ENCODE measurements at regions not wholly inside any gene's neighbourhood (a gene's known extent, or its start where the extent isn't known, plus 50 kb on each side); places are given as distances from the start of the nearest gene placed in this dataset.

DNA sequence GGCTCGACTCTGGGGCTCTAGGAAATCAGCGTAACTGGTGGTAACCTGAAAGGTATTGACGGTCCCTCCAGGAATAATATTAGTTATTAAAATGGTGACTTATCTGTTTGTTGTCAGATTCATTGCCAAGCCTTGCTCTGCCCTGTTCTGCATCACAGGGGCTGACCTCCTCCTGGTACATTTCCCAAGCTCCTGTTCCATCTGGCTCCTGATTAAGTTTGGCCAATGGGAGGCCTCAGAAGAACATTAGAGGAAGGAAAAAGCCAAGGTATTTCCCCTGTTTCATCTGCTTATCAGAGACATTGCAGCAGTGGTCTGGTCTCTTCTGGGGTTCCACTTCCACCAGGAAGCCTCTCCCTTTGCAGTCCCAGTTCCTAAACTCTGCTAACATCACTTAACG, 527.0 kb downstream of the TNS1 start:
- DNase-seq (ENCODE audit: low spot score): no peak
- intact Hi-C loops (cut with micrococcal nuclease; ENCODE audit: unreplicated experiment): no loop called here
- CTCF ChIA-PET: interaction anchor here (0.6 kb wide), 1 partner anchor 310 kb away, joined by 3 read pairs; no protein-coding TSS in a partner anchor
- POLR2A ChIA-PET (ENCODE audit: low non-redundant PET): no interaction called here
- no peak for TF ChIP-seq EZH2 (IDR thresholded peaks at IDR 0.05; ENCODE audit: borderline replicate concordance, low read depth, low read length, poor library complexity, severe bottlenecking)
- TF ChIP-seq, protein P1, sequence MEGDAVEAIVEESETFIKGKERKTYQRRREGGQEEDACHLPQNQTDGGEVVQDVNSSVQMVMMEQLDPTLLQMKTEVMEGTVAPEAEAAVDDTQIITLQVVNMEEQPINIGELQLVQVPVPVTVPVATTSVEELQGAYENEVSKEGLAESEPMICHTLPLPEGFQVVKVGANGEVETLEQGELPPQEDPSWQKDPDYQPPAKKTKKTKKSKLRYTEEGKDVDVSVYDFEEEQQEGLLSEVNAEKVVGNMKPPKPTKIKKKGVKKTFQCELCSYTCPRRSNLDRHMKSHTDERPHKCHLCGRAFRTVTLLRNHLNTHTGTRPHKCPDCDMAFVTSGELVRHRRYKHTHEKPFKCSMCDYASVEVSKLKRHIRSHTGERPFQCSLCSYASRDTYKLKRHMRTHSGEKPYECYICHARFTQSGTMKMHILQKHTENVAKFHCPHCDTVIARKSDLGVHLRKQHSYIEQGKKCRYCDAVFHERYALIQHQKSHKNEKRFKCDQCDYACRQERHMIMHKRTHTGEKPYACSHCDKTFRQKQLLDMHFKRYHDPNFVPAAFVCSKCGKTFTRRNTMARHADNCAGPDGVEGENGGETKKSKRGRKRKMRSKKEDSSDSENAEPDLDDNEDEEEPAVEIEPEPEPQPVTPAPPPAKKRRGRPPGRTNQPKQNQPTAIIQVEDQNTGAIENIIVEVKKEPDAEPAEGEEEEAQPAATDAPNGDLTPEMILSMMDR (conservative IDR thresholded peaks at IDR 0.05; ENCODE audit: low read depth, low read length): no peak
- no TSS peak for BruUV-seq (replicated peaks)
- H3K27me3 ChIP-seq (replicated peaks; ENCODE audit: insufficient read depth, low read depth, low read length, poor library complexity): no peaks in the 10 kb centered on the region
- no peak overlapping the region for H3K4me3 ChIP-seq (ENCODE audit: low read depth, low read length, poor library complexity, severe bottlenecking)
- H3K27ac ChIP-seq (ENCODE audit: low read depth, low read length, poor library complexity, severe bottlenecking): no peak overlapping the region
- no peaks in the 10 kb centered on the region for H3K9me3 ChIP-seq (ENCODE audit: low read depth, low read length, poor library complexity, severe bottlenecking)
- no peaks in the 10 kb centered on the region for H3K4me1 ChIP-seq (ENCODE audit: insufficient read depth, low read length, poor library complexity, severe bottlenecking)
- no peaks in the 10 kb centered on the region for H3K36me3 ChIP-seq (ENCODE audit: insufficient read depth, low read length, poor library complexity, severe bottlenecking)

DNA sequence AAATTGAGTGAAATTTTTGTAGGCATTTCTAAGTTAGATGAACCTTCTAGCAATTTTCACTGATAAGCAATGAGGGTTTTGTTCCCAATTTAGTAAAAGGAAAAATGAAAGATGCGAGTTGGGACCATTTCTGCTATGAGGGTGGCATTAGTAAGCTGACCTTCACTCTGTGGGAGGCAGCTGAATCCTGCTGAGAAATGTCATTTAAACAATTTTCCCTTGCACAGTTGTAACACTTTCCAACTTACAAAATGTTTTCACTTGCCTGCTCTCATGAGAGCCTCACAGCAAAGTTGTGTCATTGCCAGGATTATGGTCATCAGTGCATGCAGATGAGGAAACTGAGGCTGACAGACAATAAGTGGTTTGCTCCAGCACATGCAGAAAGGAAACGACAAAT, 527.7 kb downstream of the TNS1 start:
- ChIA-PET POLR2A (ENCODE audit: low non-redundant PET) (no interaction called here), CTCF (interaction anchor here (0.6 kb wide), 1 partner anchor 309 kb away, joined by 3 read pairs; no protein-coding TSS in a partner anchor)
- intact Hi-C loops (cut with micrococcal nuclease; ENCODE audit: unreplicated experiment): no loop called here
- Histone ChIP-seq H3K36me3 (ENCODE audit: insufficient read depth, low read length, poor library complexity, severe bottlenecking) (no peaks in the 10 kb centered on the region), H3K4me3 (ENCODE audit: low read depth, low read length, poor library complexity, severe bottlenecking) (no peak overlapping the region), H3K27me3 (replicated peaks; ENCODE audit: insufficient read depth, low read depth, low read length, poor library complexity) (no peaks in the 10 kb centered on the region), H3K4me1 (ENCODE audit: insufficient read depth, low read length, poor library complexity, severe bottlenecking) (no peaks in the 10 kb centered on the region), H3K9me3 (ENCODE audit: low read depth, low read length, poor library complexity, severe bottlenecking) (no peaks in the 10 kb centered on the region), H3K27ac (ENCODE audit: low read depth, low read length, poor library complexity, severe bottlenecking) (no peak overlapping the region)
- TF ChIP-seq, protein P1 (conservative IDR thresholded peaks at IDR 0.05; ENCODE audit: low read depth, low read length): no peak
- no peak for TF ChIP-seq EZH2 (IDR thresholded peaks at IDR 0.05; ENCODE audit: borderline replicate concordance, low read depth, low read length, poor library complexity, severe bottlenecking)
- no peak for DNase-seq (ENCODE audit: low spot score)
- BruUV-seq (replicated peaks): no TSS peak

DNA sequence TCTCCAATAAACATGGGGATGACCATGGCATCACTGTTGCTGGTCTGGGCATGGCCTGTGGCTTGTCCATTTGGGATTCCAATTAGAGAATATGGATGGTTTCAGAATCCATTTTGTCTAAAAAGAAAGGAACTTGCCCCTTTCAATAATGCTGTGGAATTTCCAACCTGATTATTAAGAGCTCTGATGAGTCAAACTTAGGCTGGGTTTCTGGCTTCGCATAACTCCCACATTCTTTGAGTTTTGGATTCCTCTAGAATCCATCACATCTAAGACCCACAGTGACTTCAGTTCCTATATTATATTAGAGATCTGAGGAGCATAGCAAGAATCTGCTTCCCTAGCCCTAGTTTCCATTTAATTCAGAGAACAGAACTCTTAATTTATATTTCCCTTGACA, 531.5 kb downstream of the TNS1 start:
- Histone ChIP-seq H3K36me3 (ENCODE audit: insufficient read depth, low read length, poor library complexity, severe bottlenecking) (no peaks in the 10 kb centered on the region), H3K27ac (ENCODE audit: low read depth, low read length, poor library complexity, severe bottlenecking) (no peak overlapping the region), H3K4me3 (ENCODE audit: low read depth, low read length, poor library complexity, severe bottlenecking) (no peak overlapping the region), H3K4me1 (ENCODE audit: insufficient read depth, low read length, poor library complexity, severe bottlenecking) (no peaks in the 10 kb centered on the region), H3K27me3 (replicated peaks; ENCODE audit: insufficient read depth, low read depth, low read length, poor library complexity) (no peaks in the 10 kb centered on the region), H3K9me3 (ENCODE audit: low read depth, low read length, poor library complexity, severe bottlenecking) (no peaks in the 10 kb centered on the region)
- DNase-seq (ENCODE audit: low spot score): no peak
- intact Hi-C loops (cut with micrococcal nuclease; ENCODE audit: unreplicated experiment): no loop called here
- no TSS peak for BruUV-seq (replicated peaks)
- CTCF ChIA-PET: no interaction called here
- TF ChIP-seq, protein P1 (conservative IDR thresholded peaks at IDR 0.05; ENCODE audit: low read depth, low read length): no peak
- no peak for TF ChIP-seq EZH2 (IDR thresholded peaks at IDR 0.05; ENCODE audit: borderline replicate concordance, low read depth, low read length, poor library complexity, severe bottlenecking)
- POLR2A ChIA-PET (ENCODE audit: low non-redundant PET): no interaction called here
